ENCODE measurements at regions not wholly inside any gene's neighbourhood (a gene's known extent, or its start where the extent isn't known, plus 50 kb on each side); places are given as distances from the start of the nearest gene placed in this dataset.

DNA sequence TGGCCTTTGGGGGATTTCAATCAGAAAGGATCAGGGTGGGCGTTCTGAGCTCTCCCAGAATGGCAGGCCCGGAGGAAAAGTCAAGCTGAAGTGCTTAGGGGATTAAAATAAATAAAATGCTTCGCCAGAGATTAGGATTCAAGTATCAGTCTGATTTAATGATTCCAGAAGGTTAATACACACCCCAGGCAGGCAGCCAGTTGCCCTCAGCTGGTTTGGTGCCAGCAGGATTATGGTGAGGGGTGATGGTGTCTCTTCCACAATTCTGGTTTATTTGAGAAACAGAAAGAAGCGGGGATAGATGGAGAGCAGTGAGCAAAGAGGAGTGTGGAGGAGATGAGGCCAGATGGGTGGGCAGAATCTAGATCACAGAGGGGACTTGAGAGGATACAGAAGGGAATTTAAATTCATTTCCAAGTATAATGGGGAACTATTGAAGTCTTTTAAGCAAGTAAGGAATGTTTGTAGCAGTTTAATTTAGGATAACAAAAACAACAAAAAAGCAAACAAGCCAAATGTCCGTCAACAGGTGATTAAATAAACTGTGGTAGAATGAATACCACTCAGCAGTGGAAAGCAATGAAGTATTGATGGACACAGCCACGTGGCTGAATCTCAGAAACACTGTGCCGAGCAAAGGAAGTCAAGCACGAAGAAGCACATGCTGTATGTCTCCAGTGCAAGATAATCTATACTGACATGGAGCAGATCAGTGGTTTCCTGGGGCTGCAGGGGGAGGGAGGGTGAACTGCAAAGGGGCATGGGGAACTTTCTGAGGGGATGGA lies 297.7 kb downstream of the MSX2 start:
- H3K4me3 ChIP-seq (ENCODE audit: low read depth in 1 of 2, low read length in 2 of 2), result no peak overlapping the region
- no peaks in the 10 kb centered on the region for H3K4me1 ChIP-seq (ENCODE audit: insufficient read depth, low read length)
- H3K9me3 ChIP-seq (ENCODE audit: low read length), result no peaks in the 10 kb centered on the region
- H3K36me3 ChIP-seq (ENCODE audit: insufficient read depth, low read length), result no peaks in the 10 kb centered on the region
- H3K9ac ChIP-seq (ENCODE audit: low read length), result no peak overlapping the region
- H3K27me3 ChIP-seq (ENCODE audit: control insufficient read depth in 1 of 2, insufficient read depth in 2 of 2, low read length in 2 of 2), result no peaks in the 10 kb centered on the region
- H3K27ac ChIP-seq (ENCODE audit: low read depth, low read length), result no peak overlapping the region

DNA sequence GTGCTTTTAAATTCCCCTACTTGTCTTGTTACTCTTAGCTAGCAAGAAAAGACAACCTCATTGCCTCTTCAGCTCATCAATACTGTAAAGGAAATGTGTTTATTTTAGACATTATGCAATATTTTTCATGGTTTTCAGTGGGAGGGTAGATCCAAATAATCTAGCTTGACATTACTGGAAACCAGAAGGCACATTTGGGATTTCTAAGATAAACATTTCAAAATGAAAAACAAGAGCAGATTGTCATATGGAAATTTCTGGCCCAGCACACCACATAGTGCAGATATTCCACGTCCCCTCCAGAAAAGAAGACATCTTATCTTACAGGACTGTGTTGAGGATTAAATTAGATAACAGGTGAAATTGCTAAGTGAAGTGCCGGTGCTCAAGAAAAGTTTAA lies 296.9 kb downstream of the MSX2 start:
- Histone ChIP-seq H3K4me3 (ENCODE audit: low read depth in 1 of 2, low read length in 2 of 2) (no peak overlapping the region), H3K27ac (ENCODE audit: low read depth, low read length) (no peak overlapping the region), H3K36me3 (ENCODE audit: insufficient read depth, low read length) (no peaks in the 10 kb centered on the region), H3K9me3 (ENCODE audit: low read length) (no peaks in the 10 kb centered on the region), H3K27me3 (ENCODE audit: control insufficient read depth in 1 of 2, insufficient read depth in 2 of 2, low read length in 2 of 2) (no peaks in the 10 kb centered on the region), H3K9ac (ENCODE audit: low read length) (no peak overlapping the region), H3K4me1 (ENCODE audit: insufficient read depth, low read length) (no peaks in the 10 kb centered on the region)

DNA sequence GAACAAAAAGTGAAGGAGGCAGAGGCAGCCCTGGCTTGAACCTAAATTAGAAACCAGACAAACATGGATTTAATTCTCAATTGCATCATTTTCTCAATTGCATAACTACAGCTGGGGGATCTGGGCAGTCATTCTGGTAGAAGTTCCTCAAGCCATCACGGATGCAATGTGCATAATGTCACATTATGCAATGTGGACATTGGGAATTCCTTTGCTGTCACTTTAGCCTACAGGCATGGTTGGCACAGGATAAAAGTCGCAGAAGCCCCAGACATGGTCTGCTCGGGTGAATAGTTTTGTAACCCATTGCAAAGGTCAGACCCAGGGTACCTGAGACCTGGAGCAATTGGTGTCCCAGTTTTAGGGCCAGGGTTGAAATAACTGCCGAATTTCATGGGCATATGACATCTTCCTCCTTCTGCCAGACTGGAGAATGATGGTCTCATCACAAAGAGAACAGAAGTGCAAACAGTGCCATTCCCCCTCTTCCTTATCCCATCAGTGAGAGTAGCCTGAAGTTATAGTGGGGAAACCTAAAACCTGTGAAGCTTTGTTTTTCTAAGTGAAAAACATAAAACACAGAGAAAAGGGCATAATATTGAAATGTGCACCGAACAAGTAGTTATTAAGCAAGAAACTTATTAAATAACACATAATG lies 290.8 kb downstream of the MSX2 start:
- no peak overlapping the region for H3K27ac ChIP-seq (ENCODE audit: low read depth, low read length)
- no peak overlapping the region for H3K9ac ChIP-seq (ENCODE audit: low read length)

DNA sequence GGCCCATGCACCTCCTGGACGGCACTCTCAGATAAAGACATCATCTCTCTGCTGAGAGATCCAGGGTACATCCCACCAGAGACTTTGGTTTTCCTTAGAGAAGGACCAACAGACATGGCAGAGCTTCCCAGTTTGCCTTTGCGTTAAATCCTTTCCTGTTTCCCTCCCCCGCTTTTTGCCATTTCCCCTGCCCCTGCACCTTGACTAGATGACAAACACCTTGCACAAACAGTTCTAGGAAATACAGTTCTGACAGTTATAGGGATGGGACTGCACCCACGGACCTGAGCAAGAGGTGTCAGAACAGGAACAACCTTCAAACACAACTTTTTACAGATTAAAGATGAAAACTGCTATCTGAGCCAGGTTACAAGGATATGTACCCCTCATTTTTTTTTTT lies 288.9 kb downstream of the MSX2 start:
- no peak overlapping the region for H3K4me3 ChIP-seq (ENCODE audit: low read depth in 1 of 2, low read length in 2 of 2)
- H3K9me3 ChIP-seq (ENCODE audit: low read length), result no peaks in the 10 kb centered on the region
- no peaks in the 10 kb centered on the region for H3K27me3 ChIP-seq (ENCODE audit: control insufficient read depth in 1 of 2, insufficient read depth in 2 of 2, low read length in 2 of 2)
- no peak overlapping the region for H3K9ac ChIP-seq (ENCODE audit: low read length)
- no peak overlapping the region for H3K27ac ChIP-seq (ENCODE audit: low read depth, low read length)
- no peaks in the 10 kb centered on the region for H3K4me1 ChIP-seq (ENCODE audit: insufficient read depth, low read length)
- H3K36me3 ChIP-seq (ENCODE audit: insufficient read depth, low read length), result no peaks in the 10 kb centered on the region

More for the DNA sequence above, 290.8 kb downstream of the MSX2 start:
- Histone ChIP-seq H3K4me1 (ENCODE audit: insufficient read depth, low read length) (no peaks in the 10 kb centered on the region), H3K36me3 (ENCODE audit: insufficient read depth, low read length) (no peaks in the 10 kb centered on the region), H3K9me3 (ENCODE audit: low read length) (no peaks in the 10 kb centered on the region), H3K4me3 (ENCODE audit: low read depth in 1 of 2, low read length in 2 of 2) (no peak overlapping the region), H3K27me3 (ENCODE audit: control insufficient read depth in 1 of 2, insufficient read depth in 2 of 2, low read length in 2 of 2) (no peaks in the 10 kb centered on the region)

DNA sequence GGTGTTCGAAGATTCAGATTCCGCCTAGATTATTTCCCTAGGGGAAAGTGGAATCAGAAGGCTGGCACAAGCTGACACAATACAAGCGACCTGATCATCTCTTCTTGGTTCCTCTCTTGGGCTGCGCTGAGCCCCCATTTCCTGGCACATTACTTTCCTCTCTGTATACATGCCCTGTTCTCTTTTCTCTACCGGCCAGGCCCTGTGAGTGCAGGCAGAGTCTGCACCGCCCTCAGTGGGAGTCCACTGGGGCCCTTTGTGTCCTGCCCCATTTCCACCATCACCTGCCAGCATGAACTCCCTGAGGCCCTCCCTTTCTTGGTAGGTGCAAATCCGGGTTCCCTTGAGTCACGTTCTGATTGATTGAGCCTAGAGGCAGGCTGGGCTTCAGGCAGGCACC lies 287.9 kb downstream of the MSX2 start:
- no peak overlapping the region for H3K4me3 ChIP-seq (ENCODE audit: low read depth in 1 of 2, low read length in 2 of 2)
- no peaks in the 10 kb centered on the region for H3K27me3 ChIP-seq (ENCODE audit: control insufficient read depth in 1 of 2, insufficient read depth in 2 of 2, low read length in 2 of 2)
- H3K9me3 ChIP-seq (ENCODE audit: low read length), result no peaks in the 10 kb centered on the region
- H3K9ac ChIP-seq (ENCODE audit: low read length), result no peak overlapping the region
- H3K36me3 ChIP-seq (ENCODE audit: insufficient read depth, low read length), result no peaks in the 10 kb centered on the region
- H3K27ac ChIP-seq (ENCODE audit: low read depth, low read length), result no peak overlapping the region
- H3K4me1 ChIP-seq (ENCODE audit: insufficient read depth, low read length), result no peaks in the 10 kb centered on the region

DNA sequence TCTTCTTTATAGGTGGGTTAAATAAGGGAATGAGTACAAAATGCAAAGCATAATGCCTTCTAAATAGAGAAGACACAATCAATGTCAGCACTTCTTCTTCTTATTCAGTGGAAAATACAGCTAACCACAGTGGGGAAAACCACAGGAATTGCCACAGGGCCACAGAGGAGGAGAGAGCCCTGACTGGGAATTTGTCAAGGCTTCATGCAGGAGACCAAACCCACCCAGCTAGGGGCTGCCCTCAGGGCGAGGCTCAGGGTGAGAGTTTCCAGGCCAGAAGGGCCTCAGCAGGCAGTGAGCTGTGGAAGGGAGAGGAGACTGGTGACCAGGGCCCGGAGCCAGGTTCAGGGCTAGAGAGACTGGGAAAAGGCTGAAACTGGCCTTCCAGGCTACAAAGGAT lies 279.1 kb downstream of the MSX2 start:
- no peak overlapping the region for H3K9ac ChIP-seq (ENCODE audit: low read length)
- H3K27ac ChIP-seq (ENCODE audit: low read depth, low read length), result no peak overlapping the region
- H3K9me3 ChIP-seq (ENCODE audit: low read length), result peaks cover 2% of the 10 kb centered on the region
- H3K4me1 ChIP-seq (ENCODE audit: insufficient read depth, low read length), result no peaks in the 10 kb centered on the region
- H3K4me3 ChIP-seq (ENCODE audit: low read depth in 1 of 2, low read length in 2 of 2), result no peak overlapping the region
- no peaks in the 10 kb centered on the region for H3K36me3 ChIP-seq (ENCODE audit: insufficient read depth, low read length)
- no peaks in the 10 kb centered on the region for H3K27me3 ChIP-seq (ENCODE audit: control insufficient read depth in 1 of 2, insufficient read depth in 2 of 2, low read length in 2 of 2)

DNA sequence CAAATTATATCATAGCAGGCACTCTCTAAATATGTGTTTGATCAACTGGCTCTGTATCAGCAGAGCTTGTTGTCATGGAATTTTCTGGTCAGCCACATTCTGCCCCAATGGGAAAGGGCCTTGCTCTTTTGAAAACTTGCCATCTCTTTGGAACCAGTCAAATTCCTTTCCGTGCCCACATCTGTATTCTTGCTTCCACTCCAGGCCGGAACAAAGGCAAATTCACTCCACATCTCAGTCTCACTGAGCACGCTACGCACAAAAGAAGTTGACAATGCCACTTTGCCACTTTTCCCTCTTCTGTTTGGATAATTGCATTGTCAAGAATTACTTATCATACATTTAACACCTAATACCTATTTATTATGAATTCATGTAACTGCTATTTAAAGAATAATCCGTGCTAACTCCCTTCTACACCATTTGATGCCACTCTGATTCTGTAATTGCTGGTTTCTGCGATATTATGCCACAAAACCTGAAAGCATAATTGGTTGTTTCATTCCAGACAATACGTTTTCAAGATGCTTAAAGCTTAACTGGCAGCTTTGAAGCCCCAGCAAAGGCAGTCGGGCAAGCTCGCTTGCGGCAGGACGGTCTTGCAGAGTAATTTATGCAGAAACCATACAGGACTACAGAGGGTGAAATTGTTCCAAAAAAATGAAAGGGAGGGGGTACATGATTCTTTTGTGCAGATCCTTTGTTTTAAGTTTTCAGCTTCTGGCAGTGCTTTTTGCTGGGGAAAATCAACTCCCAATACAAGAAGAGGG lies 277.7 kb downstream of the MSX2 start:
- Histone ChIP-seq H3K4me3 (ENCODE audit: low read depth in 1 of 2, low read length in 2 of 2) (no peak overlapping the region), H3K27me3 (ENCODE audit: control insufficient read depth in 1 of 2, insufficient read depth in 2 of 2, low read length in 2 of 2) (no peaks in the 10 kb centered on the region), H3K27ac (ENCODE audit: low read depth, low read length) (no peak overlapping the region), H3K4me1 (ENCODE audit: insufficient read depth, low read length) (no peaks in the 10 kb centered on the region), H3K9ac (ENCODE audit: low read length) (no peak overlapping the region), H3K36me3 (ENCODE audit: insufficient read depth, low read length) (no peaks in the 10 kb centered on the region), H3K9me3 (ENCODE audit: low read length) (peaks cover 6% of the 10 kb centered on the region)

DNA sequence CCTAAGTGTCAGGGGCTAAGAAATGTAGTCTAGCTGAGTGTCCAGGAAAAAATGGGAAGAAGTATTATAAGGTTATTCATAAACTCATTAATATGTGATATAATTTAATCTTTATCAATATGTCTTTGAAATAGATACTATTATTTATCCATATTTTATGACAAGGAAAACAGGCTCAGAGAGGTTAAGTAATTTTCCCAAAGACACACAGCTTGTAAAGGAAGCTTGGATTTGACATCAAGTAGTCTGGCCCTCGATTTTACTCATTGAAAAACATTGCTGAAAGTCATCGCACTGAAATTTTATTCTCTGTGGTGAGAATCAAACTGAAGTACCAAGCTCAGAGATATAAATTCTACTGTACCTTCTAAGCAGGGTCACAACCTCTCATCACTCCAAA lies 276.9 kb downstream of the MSX2 start:
- Histone ChIP-seq H3K4me1 (ENCODE audit: insufficient read depth, low read length) (no peaks in the 10 kb centered on the region), H3K36me3 (ENCODE audit: insufficient read depth, low read length) (no peaks in the 10 kb centered on the region), H3K4me3 (ENCODE audit: low read depth in 1 of 2, low read length in 2 of 2) (no peak overlapping the region), H3K27ac (ENCODE audit: low read depth, low read length) (no peak overlapping the region), H3K27me3 (ENCODE audit: control insufficient read depth in 1 of 2, insufficient read depth in 2 of 2, low read length in 2 of 2) (no peaks in the 10 kb centered on the region), H3K9ac (ENCODE audit: low read length) (no peak overlapping the region), H3K9me3 (ENCODE audit: low read length) (peaks cover 6% of the 10 kb centered on the region)

DNA sequence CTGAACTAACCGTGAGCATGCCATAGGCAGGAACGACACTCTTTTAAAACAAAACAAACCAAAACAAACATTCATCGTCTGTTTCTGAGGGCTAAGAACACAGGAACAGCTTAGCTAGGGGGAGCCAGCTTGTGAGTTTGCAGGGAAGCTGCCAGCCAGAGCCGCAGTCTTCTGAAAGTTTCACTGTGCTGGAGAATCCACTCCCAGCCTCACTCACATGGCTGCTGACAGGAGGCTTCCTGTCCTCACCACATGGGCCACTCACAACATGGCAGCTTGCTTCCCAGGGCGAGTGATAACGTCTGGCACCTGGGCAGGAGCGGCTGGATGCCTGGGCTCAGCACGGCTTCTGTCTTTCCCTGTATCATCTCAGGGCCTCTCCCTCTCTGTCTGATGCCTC lies 275.2 kb downstream of the MSX2 start:
- no peak overlapping the region for H3K9ac ChIP-seq (ENCODE audit: low read length)
- H3K27ac ChIP-seq (ENCODE audit: low read depth, low read length), result no peak overlapping the region
- H3K4me3 ChIP-seq (ENCODE audit: low read depth in 1 of 2, low read length in 2 of 2), result no peak overlapping the region
- H3K27me3 ChIP-seq (ENCODE audit: control insufficient read depth in 1 of 2, insufficient read depth in 2 of 2, low read length in 2 of 2), result no peaks in the 10 kb centered on the region
- no peaks in the 10 kb centered on the region for H3K36me3 ChIP-seq (ENCODE audit: insufficient read depth, low read length)
- H3K9me3 ChIP-seq (ENCODE audit: low read length), result peaks cover 6% of the 10 kb centered on the region
- no peaks in the 10 kb centered on the region for H3K4me1 ChIP-seq (ENCODE audit: insufficient read depth, low read length)

DNA sequence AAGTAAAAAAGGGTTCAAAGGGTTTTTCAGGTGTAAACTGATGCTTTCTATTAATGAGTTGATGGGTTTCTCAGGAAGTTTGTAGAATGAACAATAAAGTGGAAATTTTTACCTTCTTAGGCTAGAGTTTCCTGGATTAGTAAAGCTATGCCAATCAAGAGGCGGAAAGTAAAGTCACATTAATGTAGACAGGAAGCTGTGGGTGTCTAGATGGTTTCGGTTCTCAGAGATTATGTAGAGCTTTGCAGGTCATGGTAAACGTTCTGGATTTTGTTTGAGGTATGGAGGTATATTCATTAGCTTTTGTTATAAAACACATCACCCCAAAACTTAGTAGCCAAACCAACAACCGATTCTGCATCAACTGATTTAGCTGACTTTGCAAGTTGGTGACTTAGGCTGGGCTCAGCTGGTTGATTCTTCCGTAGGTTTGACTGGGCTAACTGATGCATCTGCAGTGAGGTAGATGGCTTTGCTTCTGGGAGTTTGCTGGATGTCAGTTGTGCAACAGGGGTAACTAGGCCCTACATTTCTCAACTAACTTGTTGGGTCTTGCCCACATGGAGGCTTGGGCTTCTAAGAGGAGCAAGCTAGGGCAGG lies 273.8 kb downstream of the MSX2 start:
- H3K36me3 ChIP-seq (ENCODE audit: insufficient read depth, low read length), result no peaks in the 10 kb centered on the region
- H3K27ac ChIP-seq (ENCODE audit: low read depth, low read length), result no peak overlapping the region
- H3K4me1 ChIP-seq (ENCODE audit: insufficient read depth, low read length), result no peaks in the 10 kb centered on the region
- H3K27me3 ChIP-seq (ENCODE audit: control insufficient read depth in 1 of 2, insufficient read depth in 2 of 2, low read length in 2 of 2), result no peaks in the 10 kb centered on the region
- H3K4me3 ChIP-seq (ENCODE audit: low read depth in 1 of 2, low read length in 2 of 2), result no peak overlapping the region
- no peak overlapping the region for H3K9ac ChIP-seq (ENCODE audit: low read length)
- H3K9me3 ChIP-seq (ENCODE audit: low read length), result peaks cover 6% of the 10 kb centered on the region

DNA sequence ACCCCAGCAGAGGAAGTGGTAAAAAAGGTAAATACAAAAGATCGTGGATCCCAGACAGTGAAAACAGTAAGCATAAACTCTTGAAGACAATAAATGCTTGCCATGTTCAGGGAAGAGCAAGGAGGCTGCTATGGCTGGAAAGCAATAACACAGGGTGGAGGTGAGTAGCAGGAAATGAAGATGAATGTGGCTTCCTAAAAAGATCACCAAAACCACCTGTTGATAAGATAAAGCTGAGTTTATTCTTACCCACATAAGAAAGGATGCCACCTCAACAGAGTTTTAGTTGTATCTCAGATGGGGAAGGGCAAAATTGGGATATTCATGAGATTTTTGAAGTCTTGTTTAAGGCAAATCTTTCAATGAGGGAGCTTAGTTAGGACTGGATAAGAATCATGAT lies 273.3 kb downstream of the MSX2 start:
- Histone ChIP-seq H3K4me3 (ENCODE audit: low read depth in 1 of 2, low read length in 2 of 2) (no peak overlapping the region), H3K36me3 (ENCODE audit: insufficient read depth, low read length) (no peaks in the 10 kb centered on the region), H3K27me3 (ENCODE audit: control insufficient read depth in 1 of 2, insufficient read depth in 2 of 2, low read length in 2 of 2) (no peaks in the 10 kb centered on the region), H3K9me3 (ENCODE audit: low read length) (peaks cover 6% of the 10 kb centered on the region), H3K4me1 (ENCODE audit: insufficient read depth, low read length) (no peaks in the 10 kb centered on the region), H3K9ac (ENCODE audit: low read length) (no peak overlapping the region), H3K27ac (ENCODE audit: low read depth, low read length) (no peak overlapping the region)

Measured in muscle layer of colon (tissue), 2 donors.